Endothelial cell of umbilical vein (primary cell): ENCODE measurements at regions not wholly inside any gene's neighbourhood (a gene's known extent, or its start where the extent isn't known, plus 50 kb on each side); places are given as distances from the start of the nearest gene placed in this dataset.

Experiments
- BruUV-seq: library from RNA; stranded (reverse); fragments of 400-500 nt; replicated peaks from 2 replicates; lab custom pipeline; 2021; lab: Mats Ljungman, UMichigan
- CTCF ChIA-PET: fragments of 300-600, 350-600 bp; sonication (Branson Sonifier 250); formaldehyde crosslinking; loops from one replicate; lab custom pipeline; 2021; ENCODE audit warnings: antibody characterized with exemption, inconsistent platforms; lab: Charles Lee
- POLR2A ChIA-PET: fragments of 300-600, 350-600 bp; sonication (Branson Sonifier 250); formaldehyde crosslinking; loops from one replicate; lab custom pipeline; 2021; ENCODE audit warnings: antibody characterized with exemption, inconsistent platforms; lab: Charles Lee
- DNase-seq: peaks from one replicate; pipeline ENCODE4 v3.0.0-alpha.2; 2011; ENCODE audit warnings: low read depth, low spot score
- FAIRE-seq: peaks from 2 replicates; lab custom pipeline; 2011; peaks lifted over from hg19 to GRCh38; lab: Jason Lieb, UNC
- H2AFZ ChIP-seq: 2 replicates; pipeline ENCODE4 v1.6.0; 2012; ENCODE audit warnings: low read depth, low read length, control low read depth, inconsistent platforms
- H3K27ac ChIP-seq: 2 replicates; pipeline ENCODE4 v1.5.1; 2011; ENCODE audit warnings: low read depth, mild to moderate bottlenecking, control low read depth, low read length, moderate library complexity; ENCODE audit not compliant: insufficient read depth
- H3K27me3 ChIP-seq, 2 experiments: 2 replicates each; pipeline versions ENCODE4 v1.6.0 to v1.6.1; 2011; ENCODE audit warnings: low read length in 2 of 2, mixed read lengths in 1 of 2; ENCODE audit not compliant: control insufficient read depth in 2 of 2, insufficient read depth in 2 of 2
- H3K36me3 ChIP-seq, 2 experiments: 2 replicates in 1 of 2; 3 replicates in 1 of 2; pipeline ENCODE4 v1.5.1; 2011; ENCODE audit warnings: low read length in 2 of 2, mild to moderate bottlenecking in 1 of 2, moderate library complexity in 1 of 2; ENCODE audit not compliant: control insufficient read depth in 2 of 2, insufficient read depth in 2 of 2; ENCODE audit errors: extremely low read depth in 1 of 2
- H3K4me1 ChIP-seq: 3 replicates; pipeline ENCODE4 v1.5.1; 2011; ENCODE audit warnings: mild to moderate bottlenecking, low read length; ENCODE audit not compliant: control insufficient read depth, insufficient read depth; ENCODE audit errors: extremely low read depth
- H3K4me2 ChIP-seq: 2 replicates; pipeline ENCODE4 v1.6.1; 2011; ENCODE audit warnings: low read length, control low read depth, mixed read lengths; ENCODE audit not compliant: insufficient read depth
- H3K4me3 ChIP-seq, 3 experiments: fragments of 200-600 bp in 1 of 3; sonication (generic), shearing (Covaris generic) in 1 of 3; replicated peaks in 1 of 3; 2 replicates each; pipeline ENCODE4 v1.5.1; 2011 to 2016; ENCODE audit warnings: control low read depth in 3 of 3, low read length in 3 of 3, mild to moderate bottlenecking in 2 of 3, inconsistent platforms in 1 of 3, low read depth in 1 of 3, moderate library complexity in 1 of 3; ENCODE audit not compliant: insufficient read depth in 1 of 3
- H3K79me2 ChIP-seq: 2 replicates; pipeline ENCODE4 v1.6.0; 2012; ENCODE audit warnings: low read length, inconsistent platforms; ENCODE audit not compliant: control insufficient read depth, insufficient read depth
- H3K9ac ChIP-seq: replicated peaks from 2 replicates; pipeline ENCODE3; 2011; ENCODE audit warnings: low read length, control low read depth; ENCODE audit not compliant: insufficient read depth; ENCODE audit errors: extremely low read depth
- H3K9me1 ChIP-seq: replicated peaks from 3 replicates; pipeline ENCODE4 v1.6.0; 2011; ENCODE audit warnings: mild to moderate bottlenecking, low read length; ENCODE audit not compliant: control insufficient read depth, insufficient read depth; ENCODE audit errors: extremely low read depth
- H3K9me3 ChIP-seq: replicated peaks from 2 replicates; pipeline ENCODE4 v1.5.1; 2012; ENCODE audit warnings: low read length, inconsistent platforms; ENCODE audit not compliant: control insufficient read depth, insufficient read depth
- H4K20me1 ChIP-seq: replicated peaks from 2 replicates; pipeline ENCODE3; 2011; ENCODE audit warnings: mild to moderate bottlenecking, low read length; ENCODE audit not compliant: control insufficient read depth, insufficient read depth; ENCODE audit errors: extremely low read depth
- EZH2 ChIP-seq: IDR thresholded peaks from 2 replicates; pipeline ENCODE4 v1.6.1; 2012; ENCODE audit warnings: borderline replicate concordance, low read depth, mild to moderate bottlenecking, moderate library complexity, low read length, inconsistent platforms; ENCODE audit not compliant: severe bottlenecking
- FOS ChIP-seq: IDR thresholded peaks from 2 replicates; pipeline ENCODE4 v1.6.1; 2011; ENCODE audit warnings: mild to moderate bottlenecking, low read length, moderate library complexity, borderline replicate concordance; ENCODE audit not compliant: insufficient read depth
- GATA2 ChIP-seq: IDR thresholded peaks from 2 replicates; pipeline ENCODE4 v1.7.0; 2011; ENCODE audit warnings: low read depth, mild to moderate bottlenecking, moderate library complexity, mixed read lengths, low read length; ENCODE audit not compliant: insufficient read length, insufficient read depth
- JUN ChIP-seq: IDR thresholded peaks from 2 replicates; pipeline ENCODE4 v1.6.1; 2011; ENCODE audit warnings: borderline replicate concordance, low read depth; ENCODE audit not compliant: insufficient read length, insufficient read depth
- MAX ChIP-seq: IDR thresholded peaks from 2 replicates; pipeline ENCODE4 v1.6.1; 2011; ENCODE audit not compliant: insufficient read depth, insufficient read length
- MYC ChIP-seq: IDR thresholded peaks from one replicate; pipeline ENCODE4 v1.6.1; 2011; ENCODE audit warnings: mild to moderate bottlenecking, low read depth, low read length
- POLR2A ChIP-seq: IDR thresholded peaks from 2 replicates; pipeline ENCODE4 v1.6.1; 2012; ENCODE audit warnings: low read depth, mild to moderate bottlenecking, control low read depth, low read length
- POLR2AphosphoS5 ChIP-seq: IDR thresholded peaks from 2 replicates; pipeline ENCODE4 v1.6.1; 2012; ENCODE audit warnings: low read depth, mild to moderate bottlenecking, control low read depth, low read length, moderate library complexity; ENCODE audit not compliant: insufficient read depth
- dilution Hi-C: fragments of 300-500 bp; cut with MboI; formaldehyde crosslinking; loops from one replicate; pipeline ENCODE4 v1.15.0; 2019; ENCODE audit warnings: low sequenced_read_pairs; ENCODE audit not compliant: extremely low pct_ligation_motif_present
- intact Hi-C: fragments of 100-400 bp; cut with micrococcal nuclease; formaldehyde crosslinking; loops from one replicate; pipeline ENCODE4 v1.10.0; 2022
- TF ChIP-seq, protein P1 (sequence below), 2 donors: IDR thresholded peaks; 1 replicate in 1 of 2; 2 replicates in 1 of 2; pipeline ENCODE4 v1.5.1; 2011; ENCODE audit warnings: low read length in 2 of 2, mild to moderate bottlenecking in 2 of 2, moderate library complexity in 2 of 2, control low read depth in 1 of 2, inconsistent platforms in 1 of 2, low read depth in 1 of 2; ENCODE audit not compliant: insufficient read depth in 1 of 2; ENCODE audit errors: extremely low read depth in 1 of 2

DNA sequence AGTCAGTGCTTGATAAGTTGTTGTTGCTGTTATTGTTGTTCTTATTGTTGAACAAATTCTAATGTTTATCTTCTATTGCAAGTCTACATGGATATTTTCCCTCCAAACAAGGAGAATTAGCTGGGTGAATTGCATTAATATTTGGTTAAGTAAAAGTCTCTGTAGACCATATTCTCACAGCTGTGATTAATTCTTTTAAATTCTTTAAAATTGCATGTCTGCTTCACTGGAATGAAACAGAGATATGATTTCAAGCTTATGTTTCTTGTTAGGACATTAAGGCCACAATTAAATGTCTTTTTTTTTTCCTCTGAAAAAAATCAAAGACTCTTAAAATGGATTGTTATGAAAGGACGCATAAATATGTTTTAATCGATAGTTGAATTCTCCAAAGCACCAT, 153.4 kb downstream of the EBLN2 start:
- no peaks in the 10 kb centered on the region for H3K9me3 ChIP-seq
- DNase-seq = no peak

GRCh38 chr3:73215281-73215680, 153.8 kb downstream of the EBLN2 start:
- FAIRE-seq (no peak), DNase-seq (no peak)
- Histone ChIP-seq H2AFZ (no peak overlapping the region), H3K4me3 (no peak overlapping the region), H3K27ac (no peak overlapping the region), H3K9me3 (no peaks in the 10 kb centered on the region), H3K4me1 (no peaks in the 10 kb centered on the region), H3K79me2 (no peaks in the 10 kb centered on the region), H3K36me3 (no peaks in the 10 kb centered on the region), H3K9ac (no peak overlapping the region), H3K27me3 (no peaks in the 10 kb centered on the region), H3K4me2 (no peak overlapping the region), H4K20me1 (no peaks in the 10 kb centered on the region), H3K9me1 (no peaks in the 10 kb centered on the region)
- TF ChIP-seq, protein P1, sequence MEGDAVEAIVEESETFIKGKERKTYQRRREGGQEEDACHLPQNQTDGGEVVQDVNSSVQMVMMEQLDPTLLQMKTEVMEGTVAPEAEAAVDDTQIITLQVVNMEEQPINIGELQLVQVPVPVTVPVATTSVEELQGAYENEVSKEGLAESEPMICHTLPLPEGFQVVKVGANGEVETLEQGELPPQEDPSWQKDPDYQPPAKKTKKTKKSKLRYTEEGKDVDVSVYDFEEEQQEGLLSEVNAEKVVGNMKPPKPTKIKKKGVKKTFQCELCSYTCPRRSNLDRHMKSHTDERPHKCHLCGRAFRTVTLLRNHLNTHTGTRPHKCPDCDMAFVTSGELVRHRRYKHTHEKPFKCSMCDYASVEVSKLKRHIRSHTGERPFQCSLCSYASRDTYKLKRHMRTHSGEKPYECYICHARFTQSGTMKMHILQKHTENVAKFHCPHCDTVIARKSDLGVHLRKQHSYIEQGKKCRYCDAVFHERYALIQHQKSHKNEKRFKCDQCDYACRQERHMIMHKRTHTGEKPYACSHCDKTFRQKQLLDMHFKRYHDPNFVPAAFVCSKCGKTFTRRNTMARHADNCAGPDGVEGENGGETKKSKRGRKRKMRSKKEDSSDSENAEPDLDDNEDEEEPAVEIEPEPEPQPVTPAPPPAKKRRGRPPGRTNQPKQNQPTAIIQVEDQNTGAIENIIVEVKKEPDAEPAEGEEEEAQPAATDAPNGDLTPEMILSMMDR (IDR thresholded peaks at IDR 0.05; ENCODE audit: extremely low read depth in 1 of 2, insufficient read depth in 1 of 2, low read depth in 1 of 2, low read length in 2 of 2) = no peak
- no peak for TF ChIP-seq GATA2
- TF ChIP-seq MYC = no peak
- no peak for TF ChIP-seq JUN
- no peak for TF ChIP-seq POLR2A
- no peak for TF ChIP-seq MAX
- no peak for TF ChIP-seq POLR2AphosphoS5
- no peak for TF ChIP-seq FOS
- TF ChIP-seq EZH2 = no peak
- intact Hi-C loops = no loop called here
- BruUV-seq = no TSS peak
- CTCF ChIA-PET = no interaction called here
- dilution Hi-C loops = no loop called here
- POLR2A ChIA-PET = no interaction called here

More for the DNA sequence above, 153.4 kb downstream of the EBLN2 start:
- no peaks in the 10 kb centered on the region for H3K9me1 ChIP-seq
- dilution Hi-C loops = no loop called here
- no peak for TF ChIP-seq MYC
- TF ChIP-seq POLR2A = no peak
- TF ChIP-seq FOS = no peak
- no peak for TF ChIP-seq JUN
- TF ChIP-seq MAX = no peak
- TF ChIP-seq POLR2AphosphoS5 = no peak
- TF ChIP-seq EZH2 = no peak
- TF ChIP-seq GATA2 = no peak
- CTCF ChIA-PET = no interaction called here
- intact Hi-C loops = no loop called here
- H3K79me2 ChIP-seq = no peaks in the 10 kb centered on the region
- no peak overlapping the region for H3K4me3 ChIP-seq
- no peak for FAIRE-seq
- no TSS peak for BruUV-seq
- no peaks in the 10 kb centered on the region for H3K36me3 ChIP-seq
- POLR2A ChIA-PET = no interaction called here
- H3K27ac ChIP-seq = no peak overlapping the region
- H3K4me2 ChIP-seq = no peak overlapping the region
- no peak overlapping the region for H3K9ac ChIP-seq
- no peaks in the 10 kb centered on the region for H3K27me3 ChIP-seq
- H4K20me1 ChIP-seq = no peaks in the 10 kb centered on the region
- no peak overlapping the region for H2AFZ ChIP-seq
- no peaks in the 10 kb centered on the region for H3K4me1 ChIP-seq
